ENCODE measurements at regions not wholly inside any gene's neighbourhood (a gene's known extent, or its start where the extent isn't known, plus 50 kb on each side); places are given as distances from the start of the nearest gene placed in this dataset.

DNA sequence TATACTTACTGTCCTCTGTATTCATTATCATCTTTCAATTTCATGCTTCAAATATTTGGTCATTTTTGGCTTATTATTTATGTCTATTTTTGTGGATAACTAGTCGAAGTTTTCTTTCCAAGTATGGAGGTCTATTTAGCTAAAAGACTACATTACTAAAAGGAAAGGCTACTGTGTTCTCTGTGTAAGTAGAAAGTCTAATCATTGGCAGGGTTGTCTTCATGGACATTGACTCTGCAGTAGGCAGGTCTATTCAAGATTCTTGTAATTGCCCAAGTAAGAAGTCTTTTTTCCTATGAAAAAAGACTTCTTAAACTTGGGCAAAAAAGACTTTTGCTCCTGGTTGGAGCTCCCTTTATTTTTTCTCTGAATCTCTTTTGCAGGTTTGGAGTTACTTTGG lies 368.6 kb upstream of the GRM7 start:
- no peak for TF ChIP-seq POLR2A (IDR thresholded peaks at IDR 0.05; ENCODE audit: low read length)
- no peak for TF ChIP-seq ESRRA (IDR thresholded peaks at IDR 0.05; ENCODE audit: borderline replicate concordance, low read length)
- TF ChIP-seq JUNB (IDR thresholded peaks at IDR 0.05), result no peak
- TF ChIP-seq, protein P1, sequence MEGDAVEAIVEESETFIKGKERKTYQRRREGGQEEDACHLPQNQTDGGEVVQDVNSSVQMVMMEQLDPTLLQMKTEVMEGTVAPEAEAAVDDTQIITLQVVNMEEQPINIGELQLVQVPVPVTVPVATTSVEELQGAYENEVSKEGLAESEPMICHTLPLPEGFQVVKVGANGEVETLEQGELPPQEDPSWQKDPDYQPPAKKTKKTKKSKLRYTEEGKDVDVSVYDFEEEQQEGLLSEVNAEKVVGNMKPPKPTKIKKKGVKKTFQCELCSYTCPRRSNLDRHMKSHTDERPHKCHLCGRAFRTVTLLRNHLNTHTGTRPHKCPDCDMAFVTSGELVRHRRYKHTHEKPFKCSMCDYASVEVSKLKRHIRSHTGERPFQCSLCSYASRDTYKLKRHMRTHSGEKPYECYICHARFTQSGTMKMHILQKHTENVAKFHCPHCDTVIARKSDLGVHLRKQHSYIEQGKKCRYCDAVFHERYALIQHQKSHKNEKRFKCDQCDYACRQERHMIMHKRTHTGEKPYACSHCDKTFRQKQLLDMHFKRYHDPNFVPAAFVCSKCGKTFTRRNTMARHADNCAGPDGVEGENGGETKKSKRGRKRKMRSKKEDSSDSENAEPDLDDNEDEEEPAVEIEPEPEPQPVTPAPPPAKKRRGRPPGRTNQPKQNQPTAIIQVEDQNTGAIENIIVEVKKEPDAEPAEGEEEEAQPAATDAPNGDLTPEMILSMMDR (IDR thresholded peaks at IDR 0.05), result no peak
- TF ChIP-seq, protein P2, sequence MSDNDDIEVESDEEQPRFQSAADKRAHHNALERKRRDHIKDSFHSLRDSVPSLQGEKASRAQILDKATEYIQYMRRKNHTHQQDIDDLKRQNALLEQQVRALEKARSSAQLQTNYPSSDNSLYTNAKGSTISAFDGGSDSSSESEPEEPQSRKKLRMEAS (IDR thresholded peaks at IDR 0.05), result no peak
- TF ChIP-seq USF2 (IDR thresholded peaks at IDR 0.05), result no peak
- no peak for TF ChIP-seq PHF8 (IDR thresholded peaks at IDR 0.05; ENCODE audit: borderline replicate concordance, low read depth)
- TF ChIP-seq CHD4 (IDR thresholded peaks at IDR 0.05; ENCODE audit: borderline replicate concordance), result no peak
- TF ChIP-seq MAZ (IDR thresholded peaks at IDR 0.05; ENCODE audit: borderline replicate concordance, low read depth, low read length), result no peak
- TF ChIP-seq, protein P3, sequence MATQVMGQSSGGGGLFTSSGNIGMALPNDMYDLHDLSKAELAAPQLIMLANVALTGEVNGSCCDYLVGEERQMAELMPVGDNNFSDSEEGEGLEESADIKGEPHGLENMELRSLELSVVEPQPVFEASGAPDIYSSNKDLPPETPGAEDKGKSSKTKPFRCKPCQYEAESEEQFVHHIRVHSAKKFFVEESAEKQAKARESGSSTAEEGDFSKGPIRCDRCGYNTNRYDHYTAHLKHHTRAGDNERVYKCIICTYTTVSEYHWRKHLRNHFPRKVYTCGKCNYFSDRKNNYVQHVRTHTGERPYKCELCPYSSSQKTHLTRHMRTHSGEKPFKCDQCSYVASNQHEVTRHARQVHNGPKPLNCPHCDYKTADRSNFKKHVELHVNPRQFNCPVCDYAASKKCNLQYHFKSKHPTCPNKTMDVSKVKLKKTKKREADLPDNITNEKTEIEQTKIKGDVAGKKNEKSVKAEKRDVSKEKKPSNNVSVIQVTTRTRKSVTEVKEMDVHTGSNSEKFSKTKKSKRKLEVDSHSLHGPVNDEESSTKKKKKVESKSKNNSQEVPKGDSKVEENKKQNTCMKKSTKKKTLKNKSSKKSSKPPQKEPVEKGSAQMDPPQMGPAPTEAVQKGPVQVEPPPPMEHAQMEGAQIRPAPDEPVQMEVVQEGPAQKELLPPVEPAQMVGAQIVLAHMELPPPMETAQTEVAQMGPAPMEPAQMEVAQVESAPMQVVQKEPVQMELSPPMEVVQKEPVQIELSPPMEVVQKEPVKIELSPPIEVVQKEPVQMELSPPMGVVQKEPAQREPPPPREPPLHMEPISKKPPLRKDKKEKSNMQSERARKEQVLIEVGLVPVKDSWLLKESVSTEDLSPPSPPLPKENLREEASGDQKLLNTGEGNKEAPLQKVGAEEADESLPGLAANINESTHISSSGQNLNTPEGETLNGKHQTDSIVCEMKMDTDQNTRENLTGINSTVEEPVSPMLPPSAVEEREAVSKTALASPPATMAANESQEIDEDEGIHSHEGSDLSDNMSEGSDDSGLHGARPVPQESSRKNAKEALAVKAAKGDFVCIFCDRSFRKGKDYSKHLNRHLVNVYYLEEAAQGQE (IDR thresholded peaks at IDR 0.05), result no peak
- TF ChIP-seq HOXB5 (CRISPR knock-in tag; IDR thresholded peaks at IDR 0.05), result no peak
- no peak for TF ChIP-seq EP300 (IDR thresholded peaks at IDR 0.05)

Measured in A549 (cell line).